T-helper 17 cell (primary cell): ENCODE measurements at regions not wholly inside any gene's neighbourhood (a gene's known extent, or its start where the extent isn't known, plus 50 kb on each side); places are given as distances from the start of the nearest gene placed in this dataset.

Experiments used
- ATAC-seq: fragments of 150-1000 bp; cut with Tn5 transposase; 2 replicates; pipeline ENCODE4 v1.10.0; 2021; ENCODE audit warnings: mild to moderate bottlenecking, moderate library complexity
- DNase-seq, 3 donors: peaks; one replicate each; pipeline versions ENCODE4 v3.0.0 to v3.0.0-alpha.2; 2020 to 2021
- H3K9me3 ChIP-seq: one replicate; pipeline ENCODE4 v1.7.0; 2013; ENCODE audit warnings: low read length, mild to moderate bottlenecking; ENCODE audit not compliant: control insufficient read depth, poor library complexity, severe bottlenecking
- H3K27ac Mint-ChIP-seq: one replicate; pipeline ENCODE4 v1.8.0; 2022; ENCODE audit warnings: mild to moderate bottlenecking, moderate library complexity, mixed read lengths
- H3K27me3 Mint-ChIP-seq: one replicate; pipeline ENCODE4 v1.8.0; 2022; ENCODE audit warnings: mixed read lengths
- H3K36me3 Mint-ChIP-seq: one replicate; pipeline ENCODE4 v1.8.0; 2022; ENCODE audit warnings: low read depth, mixed read lengths
- H3K4me1 Mint-ChIP-seq: one replicate; pipeline ENCODE4 v1.8.0; 2022; ENCODE audit warnings: mild to moderate bottlenecking, mixed read lengths
- H3K4me3 Mint-ChIP-seq: one replicate; pipeline ENCODE4 v1.8.0; 2022; ENCODE audit warnings: mild to moderate bottlenecking, moderate library complexity, mixed read lengths

DNA sequence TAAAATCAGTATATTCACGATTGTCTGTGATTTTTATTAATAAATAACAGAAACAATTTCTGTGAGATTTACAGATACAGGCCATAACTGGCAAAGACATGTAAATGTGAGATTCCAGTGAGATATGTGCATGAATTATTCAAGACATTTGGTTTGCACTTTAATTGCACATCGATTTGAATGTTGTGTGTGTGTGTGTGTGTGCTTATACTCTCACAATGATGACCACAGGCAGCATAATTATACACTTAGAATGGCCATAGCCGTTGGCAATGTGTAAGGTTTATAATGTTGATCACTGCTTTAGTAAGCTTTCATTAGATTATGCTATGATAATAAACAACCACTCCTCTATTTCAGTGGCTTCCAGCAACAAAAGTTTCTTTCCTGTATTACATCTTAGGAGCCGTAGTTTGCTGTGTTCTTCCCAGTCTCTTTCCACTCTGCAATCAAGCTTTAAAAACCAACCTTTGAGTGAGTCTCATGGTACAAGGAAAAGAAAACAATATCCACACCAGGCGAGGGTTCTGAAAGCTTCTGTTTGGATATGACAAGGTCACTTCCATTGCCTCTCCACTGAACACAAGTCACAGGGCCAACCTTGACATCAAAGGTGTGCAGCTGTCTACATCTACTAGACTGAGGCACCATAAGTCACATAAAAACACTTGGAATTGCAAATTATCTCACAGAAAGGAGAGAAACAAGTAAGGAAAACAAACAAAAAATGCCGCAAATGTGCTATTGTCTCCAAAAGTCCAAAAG is 897.7 kb downstream of the RAB28 start:
- Mint-ChIP-seq H3K4me1 (no peaks in the 10 kb centered on the region), H3K4me3 (no peak overlapping the region), H3K27me3 (no peaks in the 10 kb centered on the region), H3K36me3 (no peaks in the 10 kb centered on the region), H3K27ac (no peak overlapping the region)
- no peak for ATAC-seq
- H3K9me3 ChIP-seq = no peaks in the 10 kb centered on the region
- DNase-seq = no peak

DNA sequence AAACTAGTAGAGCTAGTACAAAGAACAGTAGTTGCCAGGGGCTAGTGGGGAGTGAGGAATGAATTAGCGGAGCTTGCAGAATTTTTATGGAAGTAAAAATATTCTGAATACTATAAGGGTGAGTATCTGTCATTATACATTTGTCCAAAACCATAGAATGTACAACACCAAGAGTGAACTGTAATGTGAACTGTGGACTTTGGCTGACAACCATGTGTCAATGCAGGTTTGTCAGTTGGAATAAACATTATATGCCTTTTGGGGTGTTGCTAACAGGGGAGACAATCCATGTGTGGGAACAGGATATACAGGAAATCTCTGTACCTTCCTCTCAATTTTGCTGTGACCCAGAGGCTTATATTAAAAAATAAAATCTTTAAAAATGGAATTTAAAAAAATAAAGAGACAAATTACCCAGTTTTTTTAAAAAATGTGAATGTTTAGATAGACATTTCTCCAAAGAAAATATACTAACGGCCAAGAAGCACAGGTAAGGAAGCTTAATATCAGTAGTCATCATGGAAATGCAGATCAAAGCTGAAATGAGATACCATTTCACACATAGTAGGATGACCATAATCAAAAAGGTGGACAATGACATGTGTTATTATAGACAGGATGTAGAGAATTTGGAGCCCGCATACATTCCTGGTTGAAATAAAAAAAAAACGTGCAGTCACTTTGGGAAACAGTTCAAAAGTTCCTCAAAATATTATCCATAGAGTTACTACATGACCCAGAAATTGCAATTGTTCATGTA is 899.8 kb downstream of the RAB28 start:
- ATAC-seq = no peak

DNA sequence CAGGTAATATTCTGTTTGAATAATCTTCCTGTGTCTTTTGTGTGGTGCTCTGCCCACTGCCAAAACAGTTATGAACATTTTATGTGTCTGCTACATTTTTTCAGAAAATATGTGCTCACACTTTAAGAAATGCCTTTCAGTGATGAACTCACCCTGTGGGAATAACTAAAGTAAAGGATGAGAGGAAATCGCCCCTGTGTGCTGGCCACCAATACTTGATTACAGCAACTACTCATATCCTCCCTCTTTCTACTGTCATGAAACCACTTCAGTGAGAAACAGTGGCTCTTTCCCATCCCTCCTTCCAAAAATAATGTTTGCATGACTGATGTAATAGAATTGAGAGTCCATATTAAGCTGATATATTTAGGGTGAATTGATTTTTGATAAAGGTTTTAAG is 900.9 kb downstream of the RAB28 start:
- Mint-ChIP-seq H3K27me3 (peaks cover 6% of the 10 kb centered on the region), H3K4me3 (no peak overlapping the region), H3K27ac (no peak overlapping the region), H3K4me1 (no peaks in the 10 kb centered on the region), H3K36me3 (no peaks in the 10 kb centered on the region)
- ATAC-seq = no peak
- no peaks in the 10 kb centered on the region for H3K9me3 ChIP-seq
- no peak for DNase-seq

More for the DNA sequence above, 899.8 kb downstream of the RAB28 start:
- Mint-ChIP-seq H3K4me3 (no peak overlapping the region), H3K27ac (peak overlapping the region; percentile 41), H3K27me3 (peaks cover 6% of the 10 kb centered on the region), H3K36me3 (no peaks in the 10 kb centered on the region), H3K4me1 (no peaks in the 10 kb centered on the region)
- H3K9me3 ChIP-seq = no peaks in the 10 kb centered on the region
- DNase-seq = no peak

DNA sequence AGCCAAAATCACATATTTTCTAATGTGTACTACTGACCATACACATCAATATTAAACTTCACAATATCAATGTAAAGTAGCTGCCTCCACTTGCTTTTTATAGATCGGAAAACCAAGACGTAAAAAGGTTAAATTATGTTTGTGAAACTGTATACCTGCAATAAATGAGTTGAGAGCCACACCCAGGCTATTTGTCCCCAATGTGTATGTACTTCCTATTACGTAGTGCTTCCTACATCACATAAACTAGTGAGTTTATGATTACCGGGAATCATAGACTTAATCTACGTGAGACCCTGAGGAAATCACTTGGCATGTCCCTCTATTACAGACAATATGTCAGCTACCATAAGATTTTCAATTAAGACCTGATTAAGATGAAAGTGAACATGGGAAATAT is 903.4 kb downstream of the RAB28 start:
- Mint-ChIP-seq H3K36me3 (no peaks in the 10 kb centered on the region), H3K27ac (no peak overlapping the region), H3K27me3 (peaks cover 6% of the 10 kb centered on the region), H3K4me3 (no peak overlapping the region), H3K4me1 (no peaks in the 10 kb centered on the region)
- ATAC-seq (no peak), DNase-seq (no peak)
- H3K9me3 ChIP-seq = no peaks in the 10 kb centered on the region

DNA sequence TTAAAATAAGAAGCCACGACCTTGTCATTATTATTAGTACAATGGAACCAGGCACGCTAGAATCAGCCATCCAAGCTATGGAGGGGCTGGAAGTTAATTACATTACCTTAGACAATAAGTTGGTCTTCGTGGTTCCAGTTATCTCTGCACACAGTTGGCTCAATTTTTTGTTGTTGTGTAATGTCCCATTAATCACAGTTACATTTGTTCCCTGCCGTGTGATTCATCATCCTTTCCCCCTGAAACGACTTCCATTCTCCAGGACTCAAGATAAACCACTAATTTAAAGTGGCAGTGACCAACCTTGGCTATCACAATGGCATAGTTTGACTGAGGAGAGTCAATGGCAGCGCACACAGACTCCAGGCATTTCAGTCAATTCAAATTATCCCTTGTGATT is 905.0 kb downstream of the RAB28 start:
- H3K36me3 Mint-ChIP-seq = no peaks in the 10 kb centered on the region
- H3K4me1 Mint-ChIP-seq = no peaks in the 10 kb centered on the region

GRCh38 chr4:12576409-12576808 is 907.7 kb downstream of the RAB28 start:
- Mint-ChIP-seq H3K27ac (no peak overlapping the region), H3K27me3 (peaks cover 6% of the 10 kb centered on the region), H3K4me3 (no peak overlapping the region), H3K36me3 (no peaks in the 10 kb centered on the region), H3K4me1 (no peaks in the 10 kb centered on the region)
- H3K9me3 ChIP-seq = no peaks in the 10 kb centered on the region
- DNase-seq = no peak
- ATAC-seq = no peak

More for the DNA sequence above, 905.0 kb downstream of the RAB28 start:
- Mint-ChIP-seq H3K27me3 (peaks cover 6% of the 10 kb centered on the region), H3K27ac (no peak overlapping the region), H3K4me3 (no peak overlapping the region)
- no peak for DNase-seq
- H3K9me3 ChIP-seq = no peaks in the 10 kb centered on the region
- ATAC-seq = no peak

- Mint-ChIP-seq H3K27ac (no peak overlapping the region), H3K4me1 (no peaks in the 10 kb centered on the region), H3K4me3 (no peak overlapping the region), H3K36me3 (no peaks in the 10 kb centered on the region), H3K27me3 (no peaks in the 10 kb centered on the region)
- DNase-seq (no peak), ATAC-seq (no peak)
- H3K9me3 ChIP-seq = no peaks in the 10 kb centered on the region
Observed at GRCh38 chr4:12573716-12574115, 910.4 kb downstream of the RAB28 start.

DNA sequence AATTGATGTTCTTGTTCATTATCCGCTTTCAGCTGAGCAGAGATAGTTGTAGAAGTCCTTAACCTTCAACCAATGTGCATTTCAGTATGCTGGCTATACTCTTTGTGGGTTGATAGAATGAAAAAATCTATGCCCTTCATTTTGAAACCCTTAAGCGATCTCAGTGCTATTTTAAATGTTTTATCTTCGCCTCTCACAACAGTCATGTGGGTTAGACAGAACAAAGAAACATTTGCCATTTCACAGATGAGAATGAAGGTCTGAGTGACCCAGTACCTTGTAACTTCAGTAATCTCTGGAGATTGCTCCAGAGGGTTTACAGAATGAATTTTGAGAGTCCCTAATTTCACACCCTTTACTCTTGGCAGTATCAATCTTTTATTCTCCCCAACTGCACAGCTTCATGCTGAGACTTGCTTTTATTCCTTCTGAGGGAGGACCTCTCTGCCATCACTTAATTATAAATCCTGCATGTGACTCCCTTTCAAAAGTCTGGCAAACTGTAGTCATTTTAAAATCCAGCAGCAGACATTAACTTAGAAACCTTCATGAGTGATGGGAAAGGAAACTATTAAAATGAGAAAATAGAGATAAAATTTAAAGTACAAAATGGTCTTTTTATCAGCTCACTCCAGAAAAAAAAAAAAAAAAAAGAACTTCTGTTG is 921.5 kb downstream of the RAB28 start:
- no peak for ATAC-seq
- DNase-seq = no peak
- no peaks in the 10 kb centered on the region for H3K36me3 Mint-ChIP-seq

GRCh38 chr4:12562021-12562420 is 922.1 kb downstream of the RAB28 start:
- ATAC-seq (no peak), DNase-seq (no peak)
- H3K9me3 ChIP-seq = no peaks in the 10 kb centered on the region
- Mint-ChIP-seq H3K27me3 (no peaks in the 10 kb centered on the region), H3K4me1 (no peaks in the 10 kb centered on the region), H3K4me3 (no peak overlapping the region), H3K36me3 (no peaks in the 10 kb centered on the region), H3K27ac (no peak overlapping the region)

More for the DNA sequence above, 921.5 kb downstream of the RAB28 start:
- no peak overlapping the region for H3K4me3 Mint-ChIP-seq
- no peaks in the 10 kb centered on the region for H3K27me3 Mint-ChIP-seq
- no peaks in the 10 kb centered on the region for H3K9me3 ChIP-seq
- no peak overlapping the region for H3K27ac Mint-ChIP-seq
- H3K4me1 Mint-ChIP-seq = no peaks in the 10 kb centered on the region

DNA sequence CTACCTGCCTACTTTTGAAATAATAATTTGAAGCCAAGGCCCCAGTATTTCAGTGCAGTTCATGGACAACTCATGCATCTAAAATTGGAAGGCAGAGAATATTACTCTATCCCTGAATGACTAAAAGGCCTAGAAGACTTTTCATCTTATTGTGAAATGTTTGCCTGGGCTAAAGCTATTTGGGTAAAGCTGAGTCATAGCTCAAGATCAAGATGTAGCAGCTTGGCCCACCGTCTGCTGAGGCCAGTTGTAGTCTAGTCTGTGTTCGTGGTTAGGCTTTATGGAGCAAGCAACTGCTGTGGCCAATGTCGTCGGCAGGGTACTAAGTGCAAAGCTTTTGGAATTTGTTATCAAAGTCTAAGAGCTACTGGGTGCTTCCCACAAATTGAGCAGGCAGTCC is 929.1 kb downstream of the RAB28 start:
- H3K36me3 Mint-ChIP-seq = no peaks in the 10 kb centered on the region
- DNase-seq (no peak), ATAC-seq (no peak)
- H3K9me3 ChIP-seq = no peaks in the 10 kb centered on the region
- H3K27me3 Mint-ChIP-seq = no peaks in the 10 kb centered on the region
- no peak overlapping the region for H3K4me3 Mint-ChIP-seq
- H3K4me1 Mint-ChIP-seq = no peaks in the 10 kb centered on the region
- no peak overlapping the region for H3K27ac Mint-ChIP-seq

DNA sequence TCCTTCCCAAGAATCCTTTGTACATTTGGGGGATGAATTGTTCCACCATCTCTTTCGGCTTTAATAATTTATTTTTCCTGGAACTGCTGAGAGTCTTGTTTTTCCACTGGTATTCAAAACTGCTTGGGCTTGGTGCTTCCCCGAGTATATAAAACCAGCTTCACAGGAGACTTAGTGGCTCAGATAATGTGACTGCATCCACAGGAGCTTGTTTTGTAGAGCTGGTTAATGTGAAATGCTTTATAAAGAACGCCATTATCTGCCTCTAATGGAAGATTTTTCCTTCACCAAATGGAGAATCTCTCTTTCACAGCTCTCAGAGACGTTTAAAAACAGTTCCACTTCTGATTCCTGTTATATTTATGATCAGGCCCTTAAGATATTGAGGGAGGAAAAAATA is 935.5 kb downstream of the RAB28 start:
- no peaks in the 10 kb centered on the region for H3K27me3 Mint-ChIP-seq

DNA sequence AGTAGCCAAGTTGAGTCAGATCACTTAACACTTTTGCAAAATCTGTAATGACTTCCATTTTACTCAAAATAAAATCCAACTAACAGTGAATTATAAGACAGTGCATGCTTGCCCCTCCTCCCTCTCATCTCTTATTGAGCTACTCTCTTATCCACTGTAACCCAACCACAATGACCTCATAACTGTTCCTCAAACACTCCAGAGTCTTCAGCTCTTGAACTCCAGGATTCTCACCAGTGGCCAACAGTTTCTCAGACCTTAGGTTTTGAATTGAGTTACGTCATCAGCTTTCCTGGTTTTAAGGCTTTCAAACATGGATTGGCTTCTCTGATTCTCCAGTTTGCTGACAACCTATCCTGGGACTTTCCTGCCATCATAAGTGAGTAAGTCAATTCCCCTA is 938.3 kb downstream of the RAB28 start:
- H3K9me3 ChIP-seq = no peaks in the 10 kb centered on the region
- Mint-ChIP-seq H3K27ac (no peak overlapping the region), H3K27me3 (no peaks in the 10 kb centered on the region), H3K4me1 (no peaks in the 10 kb centered on the region), H3K4me3 (no peak overlapping the region), H3K36me3 (no peaks in the 10 kb centered on the region)
- DNase-seq = no peak
- ATAC-seq = no peak

More for the DNA sequence above, 935.5 kb downstream of the RAB28 start:
- DNase-seq (no peak), ATAC-seq (no peak)
- H3K9me3 ChIP-seq = no peaks in the 10 kb centered on the region
- Mint-ChIP-seq H3K27ac (no peak overlapping the region), H3K36me3 (no peaks in the 10 kb centered on the region), H3K4me1 (no peaks in the 10 kb centered on the region), H3K4me3 (no peak overlapping the region)

- no peaks in the 10 kb centered on the region for H3K4me1 Mint-ChIP-seq
- H3K9me3 ChIP-seq = no peaks in the 10 kb centered on the region
- no peaks in the 10 kb centered on the region for H3K36me3 Mint-ChIP-seq
- no peak overlapping the region for H3K27ac Mint-ChIP-seq
- ATAC-seq (no peak), DNase-seq (no peak)
- no peaks in the 10 kb centered on the region for H3K27me3 Mint-ChIP-seq
- no peak overlapping the region for H3K4me3 Mint-ChIP-seq
Observed at GRCh38 chr4:12538162-12538561, 946.0 kb downstream of the RAB28 start.
